NCI-H2196 treated with DMSO at 0.1 percent for 48 hours (cell line): ENCODE measurements at regions not wholly inside any gene's neighbourhood (a gene's known extent, or its start where the extent isn't known, plus 50 kb on each side); places are given as distances from the start of the nearest gene placed in this dataset.

Experiments
- DNase-seq: peaks from one replicate; lab custom pipeline; 2025; ENCODE audit not compliant: unreplicated experiment; lab: John Stamatoyannopoulos, UW

DNA sequence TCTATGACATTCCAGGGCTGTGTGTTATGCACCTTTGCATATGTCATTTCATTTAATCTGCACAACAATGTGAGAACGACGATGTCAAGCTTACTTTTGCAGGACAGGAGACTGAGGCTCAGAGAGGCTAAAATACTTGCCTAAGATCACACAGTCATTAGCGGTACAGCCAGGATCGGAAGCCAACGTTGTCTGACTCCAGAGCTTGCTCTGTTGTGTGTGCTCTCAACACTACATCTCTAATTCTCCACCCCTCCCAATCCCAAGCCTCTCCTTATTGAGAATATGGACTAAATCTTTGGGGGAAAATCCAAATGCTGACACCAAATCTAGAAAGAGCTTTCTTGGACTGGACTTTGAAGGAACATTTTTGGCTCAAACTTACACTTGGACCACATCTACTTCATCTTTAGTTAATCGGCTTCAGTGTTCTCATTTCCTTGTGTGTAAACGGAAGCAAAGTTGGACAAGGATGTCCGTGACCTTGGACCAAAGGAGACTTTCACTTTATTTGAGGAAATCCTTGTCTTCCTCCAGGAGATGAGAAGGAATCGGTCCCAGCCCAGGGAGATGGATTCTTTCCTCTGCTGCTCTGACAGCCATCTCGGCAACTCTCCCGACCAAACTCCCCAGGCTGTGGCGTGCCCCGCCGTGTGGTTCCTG is 242.4 kb downstream of the LPIN1 start:
- no peak for DNase-seq

DNA sequence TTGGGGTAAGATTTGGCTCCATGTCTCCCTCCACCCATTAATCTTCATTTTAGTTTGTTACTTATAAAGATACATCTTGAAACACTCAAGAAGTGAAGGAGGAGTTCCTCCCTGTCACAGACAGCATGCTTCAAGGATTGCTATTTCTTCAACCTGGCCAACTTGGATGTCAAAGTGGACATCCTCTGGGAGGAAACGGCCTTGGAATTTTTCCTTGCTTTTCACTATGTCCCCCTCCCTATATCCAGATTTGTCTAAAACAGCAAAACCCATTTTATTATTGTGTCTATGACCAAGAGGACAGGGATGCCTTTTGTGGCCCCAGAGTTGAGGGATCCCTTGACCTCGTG is 242.9 kb downstream of the LPIN1 start:
- no peak for DNase-seq

DNA sequence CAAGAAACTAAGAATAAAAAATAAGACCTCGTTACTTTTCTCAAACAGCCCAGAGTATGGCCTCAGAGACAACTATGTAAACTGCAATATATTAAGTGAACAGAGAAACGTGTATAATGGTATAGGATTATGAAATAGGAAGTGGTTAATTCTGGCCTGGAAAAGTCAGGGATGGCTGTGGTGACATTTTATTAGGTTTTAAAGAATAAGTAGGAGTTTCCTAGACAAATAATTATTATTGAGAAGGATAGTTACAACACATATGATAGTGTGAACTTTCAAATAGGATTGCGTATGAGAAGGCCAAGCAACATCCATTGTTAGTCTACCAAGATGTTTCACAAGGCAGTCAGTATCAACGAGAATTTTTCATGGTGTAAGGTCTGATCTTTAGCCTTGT is 244.1 kb downstream of the LPIN1 start:
- no peak for DNase-seq

DNA sequence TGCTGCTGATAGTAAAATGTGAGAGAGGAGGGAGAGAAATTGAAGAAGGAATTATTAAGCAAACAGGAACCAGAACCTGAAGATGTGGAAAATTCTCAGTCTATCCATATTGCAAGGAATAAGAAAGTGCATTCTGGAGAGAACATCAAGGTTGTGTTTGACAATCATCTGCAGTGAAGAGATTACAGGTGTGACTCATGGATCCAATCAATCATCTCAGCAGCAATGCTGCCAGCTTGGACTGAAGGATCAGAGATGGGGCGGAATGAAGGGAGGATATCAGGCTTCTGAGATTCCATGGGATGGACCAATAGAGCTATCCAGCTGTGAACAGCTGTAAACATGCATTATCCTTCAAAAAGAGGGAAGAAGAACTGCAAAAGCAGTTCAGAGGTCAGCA is 247.3 kb downstream of the LPIN1 start:
- no peak for DNase-seq

DNA sequence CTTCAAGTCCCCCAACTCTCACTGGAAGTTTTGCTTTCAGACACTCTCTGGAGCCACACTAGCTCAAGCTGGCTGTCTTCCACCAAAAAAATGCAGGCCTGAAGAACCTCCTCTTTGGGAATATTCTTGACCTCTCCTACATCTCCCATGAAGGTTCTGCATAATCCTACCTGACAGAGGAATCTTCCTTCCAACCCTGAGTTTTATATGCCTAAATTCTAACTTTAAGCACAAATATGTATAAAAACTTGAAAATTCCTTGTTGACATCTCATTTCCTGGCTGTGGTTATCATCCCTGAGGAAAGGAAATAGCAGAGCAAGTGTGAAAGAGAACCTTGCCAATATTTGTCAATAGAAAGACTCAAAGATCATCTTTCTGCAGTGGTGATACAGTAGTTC is 249.0 kb downstream of the LPIN1 start:
- DNase-seq = no peak

DNA sequence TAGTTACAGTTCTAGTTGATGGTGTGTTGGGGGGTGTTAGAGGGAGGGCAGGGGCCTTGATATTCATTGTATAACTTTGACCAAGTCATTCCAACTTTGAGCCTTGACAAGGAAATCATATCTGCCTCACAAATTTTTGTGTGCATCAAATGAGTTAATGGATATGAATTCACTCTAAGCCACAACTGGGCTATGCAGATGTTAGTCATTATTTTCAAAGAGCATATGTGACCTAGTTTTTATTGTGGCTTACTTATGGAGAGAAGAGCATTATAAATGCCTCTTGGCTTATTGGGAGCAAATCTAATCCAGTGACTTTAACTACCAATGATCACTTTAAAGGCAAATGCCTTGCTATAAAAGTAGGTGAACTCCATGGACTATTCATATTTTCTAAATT is 250.2 kb downstream of the LPIN1 start:
- DNase-seq = no peak

DNA sequence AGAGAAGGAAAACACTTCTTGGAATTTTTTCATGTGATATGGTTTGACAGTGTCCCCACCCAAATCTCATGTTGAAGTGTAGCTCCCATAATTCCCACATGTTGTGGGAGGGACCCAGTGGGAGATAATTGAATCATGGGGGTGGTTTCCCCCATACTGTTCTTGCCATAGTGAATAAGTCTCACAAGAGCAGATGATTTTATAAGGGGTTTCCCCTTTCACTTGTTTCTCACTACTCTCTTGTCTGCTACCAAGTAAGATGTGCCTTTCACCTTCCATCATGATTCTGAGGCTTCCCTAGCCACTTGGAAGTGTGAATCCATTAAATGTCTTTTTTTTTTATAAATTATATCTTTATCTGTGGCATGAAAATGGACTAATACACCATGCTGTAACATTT is 250.7 kb downstream of the LPIN1 start:
- DNase-seq = no peak

DNA sequence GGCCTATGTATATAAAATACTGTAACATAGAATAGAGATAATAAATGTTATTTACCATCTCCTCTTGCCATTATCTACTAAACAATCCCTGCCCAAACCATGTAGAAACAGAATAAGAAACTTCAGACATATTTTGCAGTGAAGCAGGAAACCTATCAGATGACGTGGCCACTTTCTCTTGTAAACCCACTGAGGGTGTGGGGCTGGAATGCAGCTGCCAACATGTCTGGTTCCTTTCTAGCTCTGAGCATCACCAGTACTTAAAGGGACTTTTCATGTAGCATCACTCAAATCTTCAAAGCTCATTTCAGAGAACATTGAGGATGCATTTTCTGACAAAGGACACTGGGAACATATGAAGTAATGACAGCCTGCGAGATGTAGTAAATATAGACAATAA is 251.8 kb downstream of the LPIN1 start:
- DNase-seq = no peak

DNA sequence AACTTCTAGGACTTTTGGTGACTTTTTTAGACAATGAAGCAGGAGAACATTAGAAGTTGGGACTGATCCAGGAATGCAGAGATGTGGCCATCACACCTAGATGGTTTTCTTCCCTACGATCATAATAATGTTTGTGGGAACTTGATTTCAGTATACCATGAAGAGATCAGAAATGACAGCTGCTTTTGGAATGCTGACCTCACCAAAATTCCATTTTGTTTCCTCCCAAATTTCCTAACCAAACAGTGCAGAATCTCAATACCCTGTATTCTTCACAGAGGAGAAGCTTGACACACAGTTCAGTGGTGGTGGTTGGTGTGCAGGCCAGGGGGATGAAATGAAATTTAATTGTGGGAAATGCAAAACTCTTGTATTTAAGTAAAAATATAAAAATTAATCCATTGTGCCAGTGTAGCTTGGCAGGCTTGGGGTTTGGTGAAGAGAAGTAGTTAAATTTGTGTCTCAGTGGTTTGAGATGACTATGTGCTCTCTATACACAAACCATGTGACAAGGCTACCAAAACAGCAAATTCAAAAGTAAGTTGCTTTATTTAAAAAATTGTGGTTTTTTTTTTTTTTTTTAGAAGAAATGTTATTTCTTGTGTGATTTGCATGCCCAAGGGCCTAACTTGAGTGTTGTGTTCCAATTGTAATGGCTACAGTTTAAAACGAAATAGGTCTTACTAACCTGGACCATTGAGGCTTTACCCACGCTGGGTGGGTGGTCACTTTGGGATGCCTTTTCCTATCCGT is 252.4 kb downstream of the LPIN1 start:
- no peak for DNase-seq

DNA sequence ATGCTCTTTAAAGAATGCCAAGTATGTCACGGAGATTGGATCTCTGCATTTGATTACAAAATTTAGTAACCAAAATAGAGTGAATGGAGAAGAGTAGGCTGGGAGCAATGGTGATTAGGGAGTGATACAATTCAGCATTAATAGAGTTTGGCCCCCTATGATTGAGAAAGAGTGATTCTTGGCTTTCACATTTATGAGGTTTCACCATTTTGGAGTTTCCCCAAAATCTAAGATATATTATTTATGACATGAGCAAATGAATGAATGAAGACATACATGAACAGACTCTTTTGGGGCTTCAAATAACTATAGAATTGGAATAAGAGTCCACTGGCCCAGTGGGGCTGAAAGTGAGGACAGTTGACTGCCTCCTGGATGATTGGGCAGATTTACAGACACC is 255.2 kb downstream of the LPIN1 start:
- no peak for DNase-seq

DNA sequence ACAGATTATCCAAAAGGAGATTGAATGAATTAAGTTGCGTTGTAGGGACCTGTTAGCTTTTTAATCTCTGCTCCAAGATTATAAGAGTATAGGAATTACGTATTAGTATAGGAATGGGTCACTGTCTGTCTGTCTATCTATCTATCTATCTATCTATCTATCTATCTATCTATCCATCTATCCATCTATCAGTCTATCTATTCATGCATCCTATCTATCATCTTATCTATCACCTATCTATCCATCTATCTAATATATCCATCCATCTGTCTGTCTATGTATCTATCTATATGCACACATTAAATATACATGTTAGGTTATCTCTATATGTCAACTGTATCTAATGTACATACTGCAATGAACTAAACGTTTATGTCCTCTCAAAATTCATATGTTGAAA is 255.8 kb downstream of the LPIN1 start:
- DNase-seq = no peak

DNA sequence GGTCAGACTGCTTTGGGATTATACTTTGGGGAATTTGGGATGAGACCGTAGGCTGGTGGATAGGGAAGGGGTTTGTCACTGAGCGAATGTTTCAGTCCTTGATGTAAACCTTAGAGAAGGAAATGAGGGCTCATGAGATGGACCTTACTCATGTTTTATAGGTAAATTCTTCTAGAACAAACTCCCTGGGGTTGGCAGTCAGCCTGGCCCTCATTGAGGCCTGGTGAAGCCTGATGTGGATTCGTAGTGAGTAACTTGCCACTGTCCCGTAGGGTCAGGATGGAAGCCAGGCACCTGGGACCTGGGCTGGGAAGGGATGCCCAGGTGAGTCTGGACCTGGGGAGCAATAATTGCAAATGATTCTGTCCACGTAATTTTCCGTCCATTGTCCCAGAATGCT is 258.3 kb downstream of the LPIN1 start:
- no peak for DNase-seq

DNA sequence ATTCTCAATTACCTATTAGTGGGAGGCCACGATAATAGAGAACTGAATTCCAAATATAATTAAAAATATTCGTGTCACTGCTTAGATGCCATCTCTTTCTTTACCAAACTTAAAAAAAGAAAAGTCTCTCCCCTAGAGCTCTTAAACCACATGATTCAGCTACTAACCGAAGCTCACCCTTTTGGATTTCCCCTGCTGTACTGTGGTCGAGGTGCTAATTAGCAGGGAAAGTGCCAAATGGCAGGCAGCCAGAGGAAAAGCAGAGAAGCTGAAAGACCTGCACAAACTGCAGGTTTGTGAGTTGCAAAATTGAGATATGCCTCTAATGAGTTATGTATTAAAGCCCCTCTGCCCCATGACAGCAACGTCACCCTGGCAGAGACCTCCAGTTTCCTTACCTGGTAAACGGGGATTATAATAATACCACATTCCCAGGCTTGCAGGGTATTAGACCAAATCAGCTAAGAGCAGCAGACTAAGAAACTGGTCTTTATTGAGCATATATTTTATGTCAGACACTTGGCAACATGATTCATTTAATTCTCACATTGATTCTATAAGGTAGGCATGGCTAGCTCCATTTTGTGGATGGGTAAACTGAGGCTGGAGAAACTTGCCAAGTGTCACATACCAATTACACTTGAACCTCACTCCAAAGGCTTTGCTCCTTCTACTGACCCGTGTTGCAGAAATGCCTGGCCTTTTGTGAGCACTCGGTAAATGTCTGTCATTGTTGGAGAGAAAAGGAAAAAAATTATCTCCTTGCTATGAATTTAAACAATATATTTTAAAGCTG is 259.7 kb downstream of the LPIN1 start:
- DNase-seq = peak; percentile 31

DNA sequence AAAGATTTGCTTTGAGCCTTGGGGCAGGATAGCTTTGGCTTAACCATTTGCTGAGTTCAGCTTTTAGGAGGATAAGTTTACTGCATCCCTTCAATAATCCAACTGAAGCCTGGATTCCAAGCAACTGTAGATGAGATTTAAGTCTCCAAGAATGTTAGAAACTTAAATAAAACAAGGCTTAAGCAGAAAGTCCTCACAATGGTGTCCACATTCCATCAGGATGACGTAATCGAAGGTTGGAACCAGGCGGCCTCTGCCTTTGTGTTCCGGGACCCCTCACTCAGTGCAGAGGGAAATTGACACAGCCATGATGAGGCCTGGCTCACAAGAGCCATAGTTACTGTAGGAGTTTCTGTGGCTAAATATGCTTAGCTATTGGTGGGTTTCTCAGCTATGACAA is 260.4 kb downstream of the LPIN1 start:
- DNase-seq = no peak

DNA sequence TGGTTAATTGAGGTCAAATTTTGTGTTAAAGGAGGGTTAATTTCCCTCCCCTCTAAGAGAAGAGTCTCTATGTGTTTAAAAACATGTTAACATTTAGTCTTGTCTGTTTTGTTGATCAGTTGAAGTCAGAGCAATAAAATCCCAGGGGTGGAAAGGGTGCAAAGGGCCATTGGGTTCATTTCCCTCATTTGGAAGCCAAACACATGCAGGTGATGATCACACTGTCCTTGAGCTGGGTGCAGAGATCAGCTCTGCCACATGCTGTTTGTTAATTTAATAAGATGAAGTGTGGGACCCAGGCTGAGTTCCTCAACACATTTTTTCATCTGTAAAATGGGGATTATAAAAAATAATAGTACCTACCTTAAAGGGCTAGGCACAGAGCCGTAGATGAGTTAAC is 260.9 kb downstream of the LPIN1 start:
- no peak for DNase-seq

DNA sequence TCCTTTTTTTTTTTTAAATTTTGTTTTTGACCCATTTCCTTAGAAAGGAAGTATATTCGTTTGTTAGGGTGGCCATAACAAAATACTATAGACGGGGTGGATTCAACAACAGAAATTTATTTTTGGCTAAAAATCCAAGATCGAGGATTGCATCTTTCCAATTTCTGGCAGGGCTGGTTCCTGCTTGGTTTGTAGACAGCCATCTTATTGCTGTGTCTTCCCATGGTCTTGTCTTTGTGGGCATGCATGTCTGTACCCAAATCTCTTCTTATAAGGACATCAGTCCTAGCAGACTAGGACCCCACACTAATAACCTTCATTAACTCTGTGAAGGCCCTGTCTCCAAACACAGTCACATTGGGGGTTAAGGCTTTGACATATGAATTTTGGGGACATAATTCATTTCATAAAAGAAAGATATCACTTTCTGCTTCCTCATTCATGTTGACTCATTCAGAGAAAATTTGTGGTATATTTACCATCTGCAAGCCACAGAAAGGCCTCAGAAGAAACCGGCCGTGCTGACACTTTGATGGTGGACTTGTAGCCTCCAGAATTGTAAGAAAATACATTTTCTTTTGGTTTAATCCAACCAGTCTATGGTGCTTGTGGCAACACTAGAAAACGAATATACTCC is 262.1 kb downstream of the LPIN1 start:
- DNase-seq = no peak

DNA sequence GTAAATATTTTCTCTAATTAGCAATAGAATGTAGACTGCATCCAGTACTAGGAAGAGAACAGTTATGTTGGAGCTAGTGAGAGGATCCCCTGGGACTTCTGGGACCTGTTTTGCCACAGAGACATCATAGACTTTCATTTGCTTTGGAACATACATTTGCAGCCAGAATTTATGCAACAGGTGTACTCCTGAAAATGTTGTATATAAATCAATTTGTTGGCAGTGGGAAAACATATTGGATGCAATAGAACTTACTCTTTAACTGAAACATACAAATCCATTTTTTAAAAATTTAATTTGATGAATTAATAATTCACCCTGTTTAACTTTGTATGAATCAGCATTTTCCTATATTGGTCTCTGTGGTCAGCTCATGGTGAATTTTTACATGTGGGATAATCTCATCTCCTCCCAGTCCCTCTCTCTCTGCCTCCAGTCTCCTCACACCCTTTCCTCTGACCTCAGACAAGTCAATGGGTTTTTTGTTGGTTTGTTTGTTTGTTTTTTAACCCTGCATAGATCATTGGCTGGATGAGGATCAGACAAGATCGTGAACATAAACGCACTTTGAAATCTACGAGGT is 263.0 kb downstream of the LPIN1 start:
- DNase-seq = no peak

DNA sequence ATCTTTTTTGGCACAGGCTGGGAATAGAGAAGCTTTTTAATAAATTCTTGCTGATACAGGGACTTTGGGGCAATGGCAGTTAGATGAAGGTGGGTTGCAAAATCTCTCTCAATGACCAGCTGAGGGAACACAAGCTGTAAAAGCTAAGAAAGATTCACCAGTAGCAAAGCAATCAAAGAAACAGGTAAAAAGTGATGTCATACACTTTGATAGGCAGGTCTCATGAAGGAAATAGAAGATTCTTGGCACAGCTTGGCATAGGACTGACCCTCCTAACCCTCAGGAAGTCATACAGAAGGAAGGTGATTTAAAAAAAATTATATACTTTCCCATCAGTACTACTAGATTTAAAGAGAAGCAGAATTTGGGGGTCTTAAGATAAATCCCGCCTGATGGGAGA is 263.6 kb downstream of the LPIN1 start:
- no peak for DNase-seq

DNA sequence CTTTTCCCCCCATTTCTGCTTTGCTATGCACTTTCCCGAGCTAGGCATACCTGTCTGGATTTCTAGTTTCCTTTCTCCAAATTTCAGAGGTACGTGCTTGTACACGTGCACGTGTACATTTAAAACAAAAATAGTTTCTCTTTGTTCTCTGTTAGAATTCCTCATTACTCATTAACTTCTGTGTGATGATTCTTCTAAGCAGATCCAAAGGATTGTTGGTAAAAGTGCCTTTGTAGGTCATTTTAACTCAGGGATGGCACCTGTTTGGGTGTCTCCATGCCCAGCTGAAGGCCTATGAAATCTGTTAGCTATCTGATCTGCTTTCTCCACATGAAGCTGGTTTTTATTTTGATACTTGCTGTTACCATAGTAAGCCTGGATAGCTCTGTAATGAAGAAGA is 264.3 kb downstream of the LPIN1 start:
- DNase-seq = no peak

DNA sequence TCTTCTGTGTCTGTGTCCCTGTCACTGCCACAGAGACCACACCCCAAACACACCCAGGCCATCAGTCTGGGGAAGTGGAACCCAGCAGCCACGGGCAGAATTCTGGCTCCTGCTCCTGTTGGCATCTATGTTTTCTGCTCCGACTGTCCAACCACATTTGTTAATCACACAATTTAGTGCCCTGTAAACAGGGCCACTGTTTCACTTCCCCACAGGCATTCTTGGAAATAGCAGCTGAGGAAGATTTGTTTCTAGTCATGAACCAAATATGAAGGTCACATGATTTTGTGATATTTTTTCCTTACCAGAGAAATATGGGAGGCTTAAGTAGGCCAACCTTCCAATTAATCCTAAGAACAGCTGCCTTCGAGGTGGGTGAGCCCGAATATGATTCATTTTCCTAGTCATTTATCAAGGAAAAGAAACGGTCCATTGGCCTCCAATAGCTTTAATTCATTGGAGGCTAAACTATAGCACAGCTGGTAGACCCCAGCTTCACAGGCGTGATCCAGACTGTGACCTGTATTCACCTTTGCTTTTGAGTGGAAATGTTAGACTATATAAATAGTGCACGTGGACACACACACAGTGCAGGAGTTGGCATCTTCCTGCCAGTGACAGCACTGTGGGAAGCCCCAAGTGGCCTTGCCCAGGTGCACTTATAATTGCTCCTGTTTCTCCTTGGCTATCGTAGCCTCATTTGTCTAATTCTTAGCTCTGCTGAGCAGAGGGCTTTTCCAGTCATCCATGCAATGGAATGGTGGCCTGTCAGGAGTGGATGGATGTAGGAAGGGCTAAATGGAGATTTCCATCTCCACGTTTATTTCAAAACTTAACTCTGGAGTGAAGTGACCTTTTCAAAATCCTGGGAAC is 267.9 kb downstream of the LPIN1 start:
- DNase-seq = peak; percentile 33
